A673 (cell line): ENCODE measurements at regions not wholly inside any gene's neighbourhood (a gene's known extent, or its start where the extent isn't known, plus 50 kb on each side); places are given as distances from the start of the nearest gene placed in this dataset.

ENCODE experiments used
- CTCF ChIP-seq: fragments of 300-800, 200-600 bp; sonication (generic); conservative IDR thresholded peaks from 2 replicates; pipeline ENCODE4 v1.5.1; 2017; ENCODE audit warnings: low read depth, mild to moderate bottlenecking, antibody characterized with exemption, low read length, moderate library complexity, mixed read lengths
- EZH2 ChIP-seq: fragments of 200-600 bp; sonication (generic); IDR thresholded peaks from 2 replicates; pipeline ENCODE4 v1.6.1; 2017; ENCODE audit warnings: borderline replicate concordance, low read depth, mild to moderate bottlenecking, mixed read lengths, antibody characterized with exemption, low read length; ENCODE audit not compliant: poor library complexity, severe bottlenecking

DNA sequence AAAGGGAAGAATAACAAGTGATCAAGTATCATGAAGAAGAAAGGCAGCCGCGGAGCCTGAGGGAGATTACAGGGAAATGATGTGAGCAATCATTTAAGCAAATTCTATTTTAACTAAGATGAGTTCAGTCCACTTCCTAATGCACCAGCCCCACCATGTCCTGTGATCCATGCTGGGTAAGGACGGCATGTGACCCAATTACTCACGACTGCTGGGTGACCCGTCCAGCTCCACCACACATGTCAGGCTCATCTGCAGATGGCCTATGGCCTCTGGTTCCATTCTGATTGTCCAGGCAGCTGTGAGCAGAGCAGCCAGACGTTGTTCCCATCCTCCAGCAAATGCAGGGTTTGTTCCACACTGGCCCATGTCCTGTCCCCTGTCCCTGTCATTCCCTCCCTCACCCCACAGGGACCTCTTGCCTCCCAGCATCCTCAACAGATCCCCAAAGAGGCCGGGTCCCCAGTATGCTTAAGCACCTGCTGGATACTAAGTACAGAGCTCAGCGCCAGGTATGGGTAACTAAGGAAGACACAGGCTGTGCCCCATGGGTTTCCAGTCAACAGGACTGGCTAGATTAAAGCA, 87.9 kb downstream of the MATN1 start:
- TF ChIP-seq CTCF (no peak), EZH2 (no peak)
